BLaER1 (cell line): ENCODE measurements at regions not wholly inside any gene's neighbourhood (a gene's known extent, or its start where the extent isn't known, plus 50 kb on each side); places are given as distances from the start of the nearest gene placed in this dataset.

Experiments
- H3K27ac ChIP-seq: shearing (Covaris generic); formaldehyde crosslinking; 2 replicates; pipeline ENCODE4 v1.8.1; 2022
- H3K27me3 ChIP-seq: shearing (Covaris generic); formaldehyde crosslinking; 2 replicates; pipeline ENCODE4 v1.8.1; 2022
- H3K36me3 ChIP-seq: shearing (Covaris generic); formaldehyde crosslinking; 2 replicates; pipeline ENCODE4 v1.8.1; 2022
- H3K4me1 ChIP-seq: shearing (Covaris generic); formaldehyde crosslinking; 2 replicates; pipeline ENCODE4 v1.8.1; 2022
- H3K4me2 ChIP-seq: shearing (Covaris generic); formaldehyde crosslinking; 2 replicates; pipeline ENCODE4 v1.8.1; 2022
- H3K4me3 ChIP-seq: shearing (Covaris generic); formaldehyde crosslinking; 2 replicates; pipeline ENCODE4 v1.8.1; 2022
- H3K9ac ChIP-seq: shearing (Covaris generic); formaldehyde crosslinking; 2 replicates; pipeline ENCODE4 v1.8.1; 2022
- H3K9me3 ChIP-seq: shearing (Covaris generic); formaldehyde crosslinking; 2 replicates; pipeline ENCODE4 v1.8.1; 2022
- H4K20me1 ChIP-seq: shearing (Covaris generic); formaldehyde crosslinking; 2 replicates; pipeline ENCODE4 v1.8.1; 2022
- Cebpa-rat ChIP-seq: shearing (Covaris generic); IDR thresholded peaks from 2 replicates; pipeline ENCODE4 v1.8.1; 2022

GRCh38 chr18:22108674-22109073, 60.7 kb upstream of the GATA6 start:
- Histone ChIP-seq H3K9me3 (no peaks in the 10 kb centered on the region), H3K4me2 (no peak overlapping the region), H4K20me1 (no peaks in the 10 kb centered on the region), H3K4me1 (peaks cover 10% of the 10 kb centered on the region), H3K36me3 (no peaks in the 10 kb centered on the region), H3K27ac (no peak overlapping the region), H3K4me3 (no peak overlapping the region), H3K27me3 (no peaks in the 10 kb centered on the region), H3K9ac (no peak overlapping the region)
- TF ChIP-seq Cebpa-rat, result no peak

- Histone ChIP-seq H4K20me1 (no peaks in the 10 kb centered on the region), H3K36me3 (no peaks in the 10 kb centered on the region), H3K9ac (no peak overlapping the region), H3K4me2 (peak overlapping the region; percentile 37), H3K27me3 (no peaks in the 10 kb centered on the region), H3K9me3 (no peaks in the 10 kb centered on the region), H3K4me1 (peaks cover 10% of the 10 kb centered on the region), H3K4me3 (no peak overlapping the region), H3K27ac (no peak overlapping the region)
- TF ChIP-seq Cebpa-rat, result no peak
Measured at GRCh38 chr18:22109535-22109934, 59.9 kb upstream of the GATA6 start.

- no peak overlapping the region for H3K4me3 ChIP-seq
- H3K9me3 ChIP-seq, result no peaks in the 10 kb centered on the region
- peaks cover 10% of the 10 kb centered on the region for H3K4me1 ChIP-seq
- H3K36me3 ChIP-seq, result no peaks in the 10 kb centered on the region
- no peak overlapping the region for H3K4me2 ChIP-seq
- H3K27ac ChIP-seq, result no peak overlapping the region
- H4K20me1 ChIP-seq, result no peaks in the 10 kb centered on the region
- no peak for TF ChIP-seq Cebpa-rat
- no peak overlapping the region for H3K9ac ChIP-seq
- H3K27me3 ChIP-seq, result no peaks in the 10 kb centered on the region
Measured at GRCh38 chr18:22110461-22110924, 58.9 kb upstream of the GATA6 start.

- peaks cover 10% of the 10 kb centered on the region for H3K4me1 ChIP-seq
- no peaks in the 10 kb centered on the region for H3K9me3 ChIP-seq
- H3K4me2 ChIP-seq, result no peak overlapping the region
- H4K20me1 ChIP-seq, result no peaks in the 10 kb centered on the region
- no peak overlapping the region for H3K27ac ChIP-seq
- H3K27me3 ChIP-seq, result no peaks in the 10 kb centered on the region
- no peak overlapping the region for H3K9ac ChIP-seq
- H3K36me3 ChIP-seq, result no peaks in the 10 kb centered on the region
- no peak overlapping the region for H3K4me3 ChIP-seq
- TF ChIP-seq Cebpa-rat, result no peak
Measured at GRCh38 chr18:22112215-22112614, 57.2 kb upstream of the GATA6 start.

GRCh38 chr18:22113144-22113844, 56.1 kb upstream of the GATA6 start:
- peaks cover 10% of the 10 kb centered on the region for H3K4me1 ChIP-seq
- H3K27ac ChIP-seq, result no peak overlapping the region
- H3K9me3 ChIP-seq, result no peaks in the 10 kb centered on the region
- H3K9ac ChIP-seq, result no peak overlapping the region
- H3K36me3 ChIP-seq, result no peaks in the 10 kb centered on the region
- H4K20me1 ChIP-seq, result no peaks in the 10 kb centered on the region
- TF ChIP-seq Cebpa-rat, result no peak
- H3K4me3 ChIP-seq, result no peak overlapping the region
- no peak overlapping the region for H3K4me2 ChIP-seq
- H3K27me3 ChIP-seq, result no peaks in the 10 kb centered on the region

GRCh38 chr18:22114526-22115321, 54.7 kb upstream of the GATA6 start:
- Histone ChIP-seq H3K4me2 (no peak overlapping the region), H3K27ac (no peak overlapping the region), H4K20me1 (no peaks in the 10 kb centered on the region), H3K4me1 (peaks cover 2% of the 10 kb centered on the region), H3K9ac (no peak overlapping the region), H3K4me3 (no peak overlapping the region), H3K36me3 (no peaks in the 10 kb centered on the region), H3K9me3 (no peaks in the 10 kb centered on the region), H3K27me3 (no peaks in the 10 kb centered on the region)
- no peak for TF ChIP-seq Cebpa-rat

- no peak overlapping the region for H3K4me3 ChIP-seq
- H3K9ac ChIP-seq, result no peak overlapping the region
- no peaks in the 10 kb centered on the region for H3K36me3 ChIP-seq
- H3K4me2 ChIP-seq, result no peak overlapping the region
- no peak overlapping the region for H3K27ac ChIP-seq
- no peak for TF ChIP-seq Cebpa-rat
- no peaks in the 10 kb centered on the region for H4K20me1 ChIP-seq
- H3K27me3 ChIP-seq, result no peaks in the 10 kb centered on the region
- no peaks in the 10 kb centered on the region for H3K9me3 ChIP-seq
- H3K4me1 ChIP-seq, result no peaks in the 10 kb centered on the region
Measured at GRCh38 chr18:22115573-22115972, 53.8 kb upstream of the GATA6 start.
